CD4-positive, CD25-positive, alpha-beta regulatory T cell (primary cell): ENCODE measurements at regions not wholly inside any gene's neighbourhood (a gene's known extent, or its start where the extent isn't known, plus 50 kb on each side); places are given as distances from the start of the nearest gene placed in this dataset.

Experiments used
- ATAC-seq, 2 donors: fragments of 150-1000 bp; cut with Tn5 transposase; one replicate each; pipeline ENCODE4 v1.10.0; 2021; ENCODE audit warnings: low read depth in 2 of 2, moderate number of reproducible peaks in 2 of 2, moderate library complexity in 1 of 2
- DNase-seq, 3 donors: peaks; one replicate each; pipeline versions ENCODE4 v3.0.0 to v3.0.0-alpha.2; 2012 to 2022; ENCODE audit warnings: mixed read lengths in 1 of 3
- H3K27ac ChIP-seq: one replicate; pipeline ENCODE4 v1.7.0; 2013; ENCODE audit warnings: mild to moderate bottlenecking, low read length; ENCODE audit not compliant: insufficient read depth, poor library complexity, severe bottlenecking
- H3K27me3 ChIP-seq: one replicate; pipeline ENCODE4 v1.7.0; 2013; ENCODE audit warnings: low read length; ENCODE audit not compliant: control insufficient read depth, insufficient read depth
- H3K36me3 ChIP-seq: one replicate; pipeline ENCODE4 v1.7.0; 2013; ENCODE audit warnings: mild to moderate bottlenecking, low read length, moderate library complexity; ENCODE audit not compliant: control insufficient read depth, insufficient read depth
- H3K4me1 ChIP-seq: 2 replicates; pipeline ENCODE4 v1.7.0; 2013; ENCODE audit warnings: mild to moderate bottlenecking, low read length; ENCODE audit not compliant: insufficient read depth, control insufficient read depth, poor library complexity, severe bottlenecking
- H3K4me3 ChIP-seq: one replicate; pipeline ENCODE4 v1.7.0; 2013; ENCODE audit warnings: low read depth, mild to moderate bottlenecking, low read length, moderate library complexity
- H3K9me3 ChIP-seq, 2 experiments: 1 replicate in 1 of 2; 2 replicates in 1 of 2; pipeline ENCODE4 v1.7.0; 2013; ENCODE audit warnings: low read length in 2 of 2, mild to moderate bottlenecking in 1 of 2, moderate library complexity in 1 of 2; ENCODE audit not compliant: control insufficient read depth in 2 of 2
- H3K27ac Mint-ChIP-seq, 3 donors: one replicate each; pipeline ENCODE4 v1.8.0; 2020 to 2022; ENCODE audit warnings: mild to moderate bottlenecking in 3 of 3, mixed read lengths in 3 of 3, moderate library complexity in 2 of 3
- H3K27me3 Mint-ChIP-seq: one replicate; pipeline ENCODE4 v1.8.0; 2022; ENCODE audit warnings: mild to moderate bottlenecking, mixed read lengths
- H3K36me3 Mint-ChIP-seq: one replicate; pipeline ENCODE4 v1.8.0; 2020; ENCODE audit warnings: mixed read lengths
- H3K4me1 Mint-ChIP-seq, 4 donors: one replicate each; pipeline ENCODE4 v1.8.0; 2020 to 2022; ENCODE audit warnings: mixed read lengths in 4 of 4, mild to moderate bottlenecking in 1 of 4
- H3K4me3 Mint-ChIP-seq, 4 donors: one replicate each; pipeline ENCODE4 v1.8.0; 2020 to 2022; ENCODE audit warnings: mild to moderate bottlenecking in 4 of 4, mixed read lengths in 4 of 4, moderate library complexity in 3 of 4
- H3K9me3 Mint-ChIP-seq, 7 donors: one replicate each; pipeline ENCODE4 v1.8.0; 2020 to 2022; ENCODE audit warnings: mixed read lengths in 7 of 7, mild to moderate bottlenecking in 3 of 7, moderate library complexity in 2 of 7

- Histone ChIP-seq H3K4me3 (no peak overlapping the region), H3K27me3 (no peaks in the 10 kb centered on the region), H3K36me3 (no peaks in the 10 kb centered on the region), H3K4me1 (no peaks in the 10 kb centered on the region), H3K9me3 (no peaks in the 10 kb centered on the region), H3K27ac (no peak overlapping the region)
- DNase-seq (no peak), ATAC-seq (no peak)
- Mint-ChIP-seq H3K4me3 (no peak overlapping the region), H3K9me3 (peaks cover 0 to 2% (median 0%) of the 10 kb centered on the region in 7 donors), H3K27me3 (peaks cover 4% of the 10 kb centered on the region), H3K4me1 (no peaks in the 10 kb centered on the region), H3K36me3 (no peaks in the 10 kb centered on the region), H3K27ac (no peak overlapping the region)
These were observed 346.9 kb downstream of the DYSF start for GRCh38 chr2:71800106-71800809.

DNA sequence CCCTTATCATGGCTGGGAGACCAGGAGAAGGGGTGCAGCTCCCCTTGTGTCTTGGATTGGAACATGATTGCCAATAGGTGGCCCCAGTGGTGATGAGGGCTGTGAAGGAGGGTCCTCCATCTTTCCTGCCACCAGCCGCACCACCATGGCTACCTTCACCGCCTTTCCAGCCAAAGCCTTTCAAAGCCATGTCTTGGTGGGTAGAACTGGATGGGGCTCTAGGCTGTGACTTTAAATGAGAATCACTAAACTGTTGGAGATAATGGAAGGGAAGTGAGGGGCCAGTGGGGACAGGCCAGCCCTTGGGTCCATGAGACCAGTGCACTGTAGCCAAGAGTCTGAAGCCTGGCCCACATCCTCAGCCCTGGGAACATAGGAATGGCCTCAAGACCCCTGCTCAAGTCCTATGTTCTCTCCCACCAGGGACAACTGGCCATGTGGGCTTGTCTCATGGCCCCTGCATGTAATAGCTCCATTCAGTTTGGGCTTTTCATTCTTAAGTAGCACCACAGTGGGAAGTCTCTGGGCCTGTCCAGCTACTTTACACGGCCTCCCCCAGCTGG is 345.7 kb downstream of the DYSF start:
- H3K36me3 Mint-ChIP-seq, result no peaks in the 10 kb centered on the region
- no peaks in the 10 kb centered on the region for H3K4me1 Mint-ChIP-seq

GRCh38 chr2:71798266-71799012 is 345.1 kb downstream of the DYSF start:
- Mint-ChIP-seq H3K27ac (no peak overlapping the region), H3K36me3 (no peaks in the 10 kb centered on the region), H3K4me1 (no peaks in the 10 kb centered on the region), H3K4me3 (no peak overlapping the region), H3K9me3 (no peaks in the 10 kb centered on the region), H3K27me3 (peaks cover 4% of the 10 kb centered on the region)
- Histone ChIP-seq H3K36me3 (no peaks in the 10 kb centered on the region), H3K9me3 (no peaks in the 10 kb centered on the region), H3K27ac (no peak overlapping the region), H3K4me3 (no peak overlapping the region), H3K27me3 (no peaks in the 10 kb centered on the region), H3K4me1 (no peaks in the 10 kb centered on the region)
- DNase-seq (peak in 1 of 3 donors; percentile 25), ATAC-seq (no peak)

More for the DNA sequence above, 345.7 kb downstream of the DYSF start:
- DNase-seq (no peak), ATAC-seq (no peak)
- H3K9me3 Mint-ChIP-seq, result no peaks in the 10 kb centered on the region
- Histone ChIP-seq H3K4me3 (no peak overlapping the region), H3K9me3 (no peaks in the 10 kb centered on the region), H3K36me3 (no peaks in the 10 kb centered on the region), H3K4me1 (no peaks in the 10 kb centered on the region), H3K27me3 (no peaks in the 10 kb centered on the region), H3K27ac (no peak overlapping the region)
- no peak overlapping the region for H3K4me3 Mint-ChIP-seq
- H3K27ac Mint-ChIP-seq, result no peak overlapping the region
- H3K27me3 Mint-ChIP-seq, result peaks cover 4% of the 10 kb centered on the region

GRCh38 chr2:71797035-71797810 is 343.9 kb downstream of the DYSF start:
- ATAC-seq, result no peak
- Mint-ChIP-seq H3K27me3 (peaks cover 4% of the 10 kb centered on the region), H3K9me3 (no peaks in the 10 kb centered on the region), H3K4me3 (no peak overlapping the region), H3K4me1 (no peaks in the 10 kb centered on the region), H3K27ac (no peak overlapping the region), H3K36me3 (no peaks in the 10 kb centered on the region)
- no peak overlapping the region for H3K4me3 ChIP-seq
- no peak overlapping the region for H3K27ac ChIP-seq
- no peak for DNase-seq
- no peaks in the 10 kb centered on the region for H3K4me1 ChIP-seq
- H3K9me3 ChIP-seq, result no peaks in the 10 kb centered on the region
- H3K27me3 ChIP-seq, result no peaks in the 10 kb centered on the region
- no peaks in the 10 kb centered on the region for H3K36me3 ChIP-seq

DNA sequence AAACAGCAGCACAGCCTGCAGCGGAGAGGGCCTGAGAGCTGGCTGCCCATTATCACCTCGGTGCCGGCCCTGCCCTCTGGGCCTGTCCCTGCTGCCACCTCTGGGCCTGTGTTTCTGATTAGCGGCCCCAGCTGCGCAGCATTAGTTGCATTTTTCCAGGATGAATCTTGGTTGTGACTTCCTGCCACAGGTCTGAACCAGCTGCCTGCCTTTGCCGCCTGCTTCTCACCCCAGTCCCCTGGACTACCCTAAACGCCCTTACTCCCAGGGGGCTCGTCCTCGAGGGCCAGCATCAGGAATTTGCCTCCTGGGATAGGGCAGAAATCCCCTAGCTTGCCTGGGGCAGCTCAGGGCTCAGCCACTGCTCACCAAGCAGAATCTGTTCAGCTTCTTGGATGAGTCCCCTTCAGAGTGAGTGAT is 342.8 kb downstream of the DYSF start:
- peaks cover 4% of the 10 kb centered on the region for H3K27me3 Mint-ChIP-seq
- no peaks in the 10 kb centered on the region for H3K9me3 Mint-ChIP-seq
- no peaks in the 10 kb centered on the region for H3K27me3 ChIP-seq
- no peaks in the 10 kb centered on the region for H3K36me3 ChIP-seq
- H3K4me1 ChIP-seq, result no peaks in the 10 kb centered on the region
- H3K4me3 Mint-ChIP-seq, result no peak overlapping the region
- H3K27ac ChIP-seq, result no peak overlapping the region
- H3K4me3 ChIP-seq, result no peak overlapping the region
- H3K9me3 ChIP-seq, result no peaks in the 10 kb centered on the region
- DNase-seq (no peak), ATAC-seq (no peak)
- no peak overlapping the region for H3K27ac Mint-ChIP-seq
- H3K36me3 Mint-ChIP-seq, result no peaks in the 10 kb centered on the region
- H3K4me1 Mint-ChIP-seq, result no peaks in the 10 kb centered on the region

GRCh38 chr2:71795486-71795885 is 342.1 kb downstream of the DYSF start:
- H3K4me1 ChIP-seq, result no peaks in the 10 kb centered on the region
- H3K9me3 Mint-ChIP-seq, result no peaks in the 10 kb centered on the region
- peak overlapping the region in 1 of 4 donors; percentile 79 for H3K4me3 Mint-ChIP-seq
- H3K4me1 Mint-ChIP-seq, result no peaks in the 10 kb centered on the region
- H3K36me3 Mint-ChIP-seq, result no peaks in the 10 kb centered on the region
- no peak overlapping the region for H3K4me3 ChIP-seq
- DNase-seq (no peak), ATAC-seq (no peak)
- H3K9me3 ChIP-seq, result no peaks in the 10 kb centered on the region
- no peaks in the 10 kb centered on the region for H3K36me3 ChIP-seq
- H3K27ac Mint-ChIP-seq, result no peak overlapping the region
- no peak overlapping the region for H3K27ac ChIP-seq
- H3K27me3 Mint-ChIP-seq, result peaks cover 4% of the 10 kb centered on the region
- no peaks in the 10 kb centered on the region for H3K27me3 ChIP-seq

GRCh38 chr2:71794611-71795010 is 341.2 kb downstream of the DYSF start:
- Mint-ChIP-seq H3K27ac (no peak overlapping the region), H3K27me3 (peaks cover 4% of the 10 kb centered on the region), H3K9me3 (no peaks in the 10 kb centered on the region), H3K36me3 (no peaks in the 10 kb centered on the region), H3K4me1 (no peaks in the 10 kb centered on the region), H3K4me3 (no peak overlapping the region)
- H3K27ac ChIP-seq, result no peak overlapping the region
- DNase-seq, result no peak
- no peaks in the 10 kb centered on the region for H3K27me3 ChIP-seq
- no peaks in the 10 kb centered on the region for H3K9me3 ChIP-seq
- no peaks in the 10 kb centered on the region for H3K4me1 ChIP-seq
- no peaks in the 10 kb centered on the region for H3K36me3 ChIP-seq
- H3K4me3 ChIP-seq, result no peak overlapping the region
- no peak for ATAC-seq
